HG02973 (cell line): ENCODE measurements at regions not wholly inside any gene's neighbourhood (a gene's known extent, or its start where the extent isn't known, plus 50 kb on each side); places are given as distances from the start of the nearest gene placed in this dataset.
A peak's percentile ranks its signal among the peaks of the same experiment; 100 is the strongest.

Source experiments
- ATAC-seq: cut with Tn5 transposase; IDR thresholded peaks from one replicate; pipeline ENCODE4 v1.9.1; 2021; ENCODE audit warnings: moderate library complexity; ENCODE audit not compliant: unreplicated experiment

DNA sequence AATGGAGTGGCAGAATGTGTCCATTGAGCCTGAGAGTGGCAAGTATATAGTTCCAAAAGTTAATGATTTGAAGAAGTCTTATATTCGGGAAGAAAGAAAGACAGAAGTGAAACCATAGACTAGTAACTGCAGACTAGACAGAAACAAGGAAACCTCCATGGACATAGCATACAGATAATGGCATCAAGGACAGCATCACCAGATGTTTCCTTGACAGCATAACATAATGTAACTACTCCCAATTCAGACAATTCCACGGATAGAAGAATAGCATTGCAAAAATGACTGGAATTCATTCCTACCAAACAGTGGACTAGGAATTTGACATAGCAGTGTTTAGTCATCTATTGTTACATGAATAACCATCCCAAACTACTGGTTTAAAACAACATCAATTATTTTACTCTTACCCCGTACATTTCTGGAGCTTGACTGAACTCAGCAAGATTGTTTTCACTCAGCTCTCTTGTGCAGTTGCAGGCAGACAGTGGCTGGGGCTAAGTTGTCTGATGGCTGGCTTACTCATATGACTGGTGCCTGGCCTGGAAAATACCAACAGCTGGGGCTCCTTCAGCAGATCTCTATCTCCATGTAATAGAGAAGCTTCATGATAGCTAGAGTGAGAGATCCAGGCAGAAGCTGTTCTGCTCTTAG lies 109.7 kb upstream of the GADL1 start:
- peak; percentile 58 for ATAC-seq

DNA sequence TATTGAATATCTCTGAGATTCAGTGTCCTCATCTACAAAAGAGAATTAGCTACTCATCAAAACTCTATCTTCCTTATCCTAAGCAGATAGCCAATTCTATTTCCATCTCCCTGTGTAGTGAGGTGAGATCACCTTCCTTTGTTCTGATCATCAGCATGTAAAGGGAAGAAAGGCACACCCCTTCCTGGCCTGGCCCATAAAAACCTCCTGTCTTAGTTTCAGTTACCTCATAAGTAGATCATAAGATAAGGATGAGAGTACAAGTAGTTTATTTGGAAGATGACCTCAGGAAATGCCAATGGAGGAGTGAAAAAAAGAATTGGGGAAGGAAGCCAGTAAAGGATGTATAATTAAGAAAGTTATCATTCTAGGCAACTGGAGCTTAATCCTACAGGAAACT lies 114.5 kb upstream of the GADL1 start:
- ATAC-seq: no peak

- ATAC-seq: no peak
These were observed 115.4 kb upstream of the GADL1 start for GRCh38 chr3:31009881-31010280.

DNA sequence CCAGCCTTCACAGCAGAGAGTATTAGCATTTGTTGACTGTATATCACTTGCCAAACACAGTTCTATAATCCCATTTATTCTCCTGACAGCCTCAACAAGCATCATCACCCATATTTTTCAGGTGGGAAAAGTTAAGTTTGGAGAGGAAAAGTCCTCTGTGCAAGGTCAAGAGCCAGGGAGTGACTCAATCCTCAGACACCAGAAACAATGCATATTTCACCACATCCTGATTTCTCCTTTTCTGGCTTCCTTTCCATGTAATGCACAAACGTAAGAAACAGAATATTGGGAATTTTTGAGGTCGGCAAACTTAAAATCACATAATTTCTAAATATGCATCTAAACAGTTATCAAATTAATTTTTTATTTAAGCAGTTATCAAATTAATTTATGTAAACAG lies 116.0 kb upstream of the GADL1 start:
- ATAC-seq: no peak

DNA sequence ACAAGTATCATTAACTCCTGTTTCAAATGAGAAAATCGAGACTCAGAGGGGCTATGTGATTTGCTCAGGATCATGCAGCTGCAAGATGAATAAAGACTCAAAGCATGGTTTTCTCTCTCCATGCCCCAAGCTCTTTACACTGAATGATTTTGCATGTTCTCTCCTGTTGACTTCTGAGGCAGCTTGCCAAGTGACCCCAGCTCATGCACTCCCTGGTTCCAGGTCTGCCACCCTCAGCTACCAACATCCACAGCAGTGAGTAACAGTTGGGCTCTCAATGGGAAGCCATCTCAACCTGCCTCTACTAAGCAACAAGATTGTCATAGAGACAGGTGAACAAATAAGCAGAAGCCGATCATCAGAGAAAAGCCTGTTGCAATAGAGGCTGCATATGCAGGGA lies 116.9 kb upstream of the GADL1 start:
- ATAC-seq: no peak

DNA sequence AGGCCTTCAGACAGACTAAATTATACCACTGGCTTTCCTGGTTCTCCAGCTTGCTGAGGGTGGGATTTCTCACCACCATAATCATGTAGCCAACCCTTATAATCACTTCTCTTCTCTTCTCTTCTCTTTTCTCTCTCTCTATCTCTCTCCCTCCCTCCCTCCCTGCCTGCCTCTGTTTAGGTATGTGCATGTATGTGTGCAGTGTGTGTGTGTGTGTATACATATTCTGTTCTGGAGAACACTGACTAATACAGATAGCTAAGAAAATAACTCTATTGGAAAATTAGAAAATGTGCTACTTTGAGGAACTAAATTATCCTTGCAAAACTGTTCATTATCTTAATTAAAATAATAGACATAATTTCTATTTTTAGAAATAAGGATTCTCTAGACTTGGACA lies 118.6 kb upstream of the GADL1 start:
- no peak for ATAC-seq

- no peak for ATAC-seq
These were observed 119.4 kb upstream of the GADL1 start for GRCh38 chr3:31013843-31014242.

DNA sequence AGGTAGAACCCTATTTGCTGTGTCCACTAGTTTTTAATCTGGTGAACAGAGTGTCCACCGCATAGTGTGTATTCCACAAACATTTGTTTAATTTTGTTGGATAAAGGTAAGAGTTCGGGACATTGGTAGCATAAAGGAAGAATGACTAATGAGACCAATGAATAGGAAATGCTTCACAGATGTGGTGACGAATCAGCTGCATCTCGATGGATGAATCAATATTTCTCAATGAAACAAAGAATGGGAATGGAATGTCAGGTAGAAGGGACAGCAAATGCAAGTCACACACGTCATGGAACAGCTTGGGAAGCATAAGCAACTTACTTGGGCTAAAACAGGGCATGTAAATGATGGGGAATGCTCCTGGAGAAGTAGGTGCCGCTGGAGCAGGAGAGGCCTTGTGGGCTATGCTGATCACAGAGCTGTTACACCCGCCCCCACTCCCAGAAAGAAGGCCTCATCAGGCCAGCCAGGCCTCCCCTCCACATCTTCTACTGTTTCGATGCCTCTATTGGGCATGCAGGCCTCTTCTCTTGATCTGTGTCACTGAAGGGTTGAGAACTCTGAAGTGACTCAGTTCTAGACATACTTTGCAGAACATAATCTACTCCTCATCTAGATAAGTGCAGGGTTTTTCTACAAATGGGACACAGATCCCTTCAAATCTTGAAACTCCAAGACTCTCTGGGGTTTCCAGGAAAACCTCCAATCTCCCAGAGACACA lies 120.0 kb upstream of the GADL1 start:
- ATAC-seq: no peak

DNA sequence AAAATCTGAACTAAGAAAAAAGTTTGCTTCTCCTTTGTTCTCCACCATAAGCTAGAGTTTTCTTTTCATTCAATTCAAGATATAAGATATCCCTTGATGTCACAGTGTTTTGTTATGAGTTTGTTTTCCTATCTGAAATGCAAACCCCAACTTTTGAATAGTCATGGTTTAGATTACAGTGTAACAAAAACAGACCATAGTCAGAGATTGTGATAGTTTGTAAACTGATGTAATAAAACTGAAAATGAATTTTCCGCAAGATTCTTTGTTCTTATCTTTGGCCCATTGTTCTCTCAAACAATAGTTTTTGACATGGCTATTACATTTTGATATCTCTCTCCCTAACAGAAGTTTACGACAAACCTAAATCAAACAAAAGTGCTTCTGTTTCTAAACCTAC lies 121.7 kb upstream of the GADL1 start:
- no peak for ATAC-seq

DNA sequence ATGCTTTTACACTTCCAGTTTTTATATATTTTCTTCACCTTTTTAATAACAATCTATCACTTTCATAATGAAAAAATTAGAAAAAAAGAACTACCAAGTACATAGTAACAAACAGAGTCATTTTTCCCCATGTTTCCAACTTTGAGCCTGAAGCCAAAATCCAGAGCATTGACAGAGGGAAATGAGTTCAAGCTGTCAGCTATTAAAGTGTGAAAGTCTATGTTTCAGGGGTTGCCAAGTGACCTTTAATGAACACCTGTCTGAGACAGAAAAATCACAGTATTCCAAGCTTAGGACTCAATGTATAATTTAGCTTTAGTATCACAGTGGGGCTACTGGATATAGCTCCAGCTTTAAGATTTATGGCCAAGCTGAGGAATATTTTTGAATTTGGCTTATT lies 128.3 kb upstream of the GADL1 start:
- ATAC-seq: no peak

- no peak for ATAC-seq
These were observed 131.1 kb upstream of the GADL1 start for GRCh38 chr3:31025541-31025940.

GRCh38 chr3:31027191-31027761 lies 132.8 kb upstream of the GADL1 start:
- ATAC-seq: no peak

DNA sequence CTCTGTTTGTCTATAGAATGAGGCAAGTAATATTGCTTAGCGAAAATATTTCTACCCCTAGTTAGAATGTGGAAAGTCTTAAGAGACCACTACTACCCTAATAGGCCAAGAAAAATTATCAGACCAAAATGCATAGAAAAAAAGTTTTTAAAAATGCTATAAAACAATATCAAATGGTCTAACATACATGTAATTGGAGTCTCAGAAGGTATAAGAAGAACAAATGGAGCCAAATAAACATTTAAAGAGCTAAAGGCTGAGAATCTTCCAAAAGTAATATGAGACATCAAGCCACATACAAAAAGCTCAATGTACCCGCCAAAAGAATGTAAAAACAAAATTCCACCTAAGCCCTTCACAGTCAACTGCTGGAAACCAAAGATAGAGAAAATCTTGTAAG lies 133.5 kb upstream of the GADL1 start:
- no peak for ATAC-seq

- ATAC-seq: no peak
These were observed 134.3 kb upstream of the GADL1 start for GRCh38 chr3:31028766-31029165.

GRCh38 chr3:31029706-31030105 lies 135.2 kb upstream of the GADL1 start:
- ATAC-seq: no peak

DNA sequence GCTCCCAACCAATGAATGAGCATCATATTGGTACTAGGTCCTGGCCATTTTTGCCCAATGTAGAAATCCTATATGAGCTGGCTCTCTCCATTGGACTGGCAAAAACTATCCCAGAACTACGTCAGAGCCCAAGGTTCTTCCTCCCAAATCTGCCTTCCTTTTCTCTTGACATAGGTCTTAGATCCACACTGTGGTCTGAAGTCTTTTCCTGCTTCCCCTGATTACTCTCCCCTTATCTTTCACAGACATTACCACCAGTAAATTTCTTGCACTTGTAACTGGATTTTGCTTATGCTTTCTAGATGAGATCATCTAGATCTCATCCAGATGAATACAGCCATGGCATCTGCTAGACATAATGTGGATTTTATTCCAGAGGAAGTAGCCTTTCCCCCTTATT lies 141.2 kb upstream of the GADL1 start:
- no peak for ATAC-seq

- ATAC-seq: no peak
These were observed 143.8 kb upstream of the GADL1 start for GRCh38 chr3:31038086-31038739.

GRCh38 chr3:31039145-31039544 lies 144.7 kb upstream of the GADL1 start:
- ATAC-seq: no peak

DNA sequence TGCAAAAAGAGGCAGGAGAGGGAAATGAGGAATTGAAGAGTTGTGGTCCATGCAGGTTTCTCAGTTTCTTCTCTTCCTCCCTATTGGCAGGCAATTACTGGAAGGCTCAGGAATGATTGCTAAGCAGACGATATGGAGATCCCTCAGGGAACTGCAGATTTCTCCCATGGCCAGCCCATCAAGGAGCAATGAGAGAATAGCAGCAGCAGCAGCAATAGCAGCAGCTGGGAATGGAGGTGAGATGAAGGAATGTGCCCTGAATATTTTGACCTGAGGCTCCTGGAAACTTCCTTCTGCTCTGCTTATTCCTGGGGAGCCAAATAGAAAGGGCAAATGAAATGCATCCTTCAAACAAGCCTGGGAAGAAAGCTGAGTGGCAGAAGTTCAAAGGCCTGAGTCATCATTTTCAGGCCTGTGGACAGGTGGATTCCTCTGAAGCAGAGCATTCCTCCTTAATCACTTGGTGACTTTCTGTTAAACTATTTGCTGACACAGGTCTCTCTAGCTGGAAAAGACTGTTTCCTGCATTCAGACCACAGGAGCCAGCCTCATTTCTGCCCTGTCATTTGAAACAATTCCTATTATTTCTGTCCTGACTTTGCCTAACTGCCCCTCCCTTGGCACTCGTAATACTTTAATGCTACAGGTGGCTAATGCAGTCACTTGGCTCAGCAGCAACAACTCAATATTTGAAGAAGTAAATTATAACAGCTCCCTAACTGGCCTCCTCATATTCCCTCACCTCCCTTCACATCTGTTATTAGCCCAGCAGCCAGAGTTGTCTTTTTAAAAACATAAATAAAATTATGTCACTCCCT lies 146.9 kb upstream of the GADL1 start:
- ATAC-seq: no peak

DNA sequence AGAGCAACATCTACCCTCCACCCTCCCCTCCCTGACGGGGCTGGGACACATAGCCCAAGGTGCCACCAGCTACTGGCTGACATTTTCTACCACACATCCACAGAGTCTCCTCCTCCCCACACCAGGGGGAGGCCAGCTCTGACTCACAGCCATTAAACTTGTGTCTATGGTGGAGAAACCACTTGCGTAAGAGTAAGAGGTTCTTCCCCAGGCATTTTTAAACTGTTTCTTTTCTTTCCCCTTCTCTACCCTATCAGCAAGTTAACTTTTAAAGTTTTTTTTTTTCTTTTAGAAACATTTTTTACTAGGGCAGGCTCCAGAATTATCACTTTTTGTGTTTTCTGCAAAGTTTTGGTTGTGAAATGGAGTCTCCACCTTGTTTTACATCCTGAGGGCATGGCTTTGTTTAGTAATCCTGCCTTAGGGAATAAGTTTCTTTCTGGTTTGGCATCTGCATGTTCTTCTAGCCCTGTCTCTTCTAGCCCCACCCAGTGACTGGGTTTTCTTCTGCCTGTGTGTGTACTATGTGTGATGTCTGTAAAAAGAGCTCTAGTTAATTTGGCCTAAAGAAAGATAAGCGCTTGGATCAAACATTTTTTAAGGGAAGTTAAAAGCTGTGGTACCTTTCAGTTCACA lies 148.8 kb upstream of the GADL1 start:
- ATAC-seq: no peak

- ATAC-seq: no peak
These were observed 153.2 kb upstream of the GADL1 start for GRCh38 chr3:31047673-31048072.
